Gastrocnemius medialis (tissue), 4 donors: ENCODE measurements at regions not wholly inside any gene's neighbourhood (a gene's known extent, or its start where the extent isn't known, plus 50 kb on each side); places are given as distances from the start of the nearest gene placed in this dataset.
"Not testable (repeated sequence)": the region's sequence is repeated elsewhere in the genome, so short reads cannot be mapped to it uniquely, and the experiment has no call there.

ENCODE experiments used
- ATAC-seq, 2 donors: fragments of 150-250 bp; one replicate each; pipeline ENCODE4 v1.9.1; 2016
- DNase-seq, 2 donors: peaks; one replicate each; pipeline ENCODE4 v3.0.0-alpha.2; 2019
- H3K27ac ChIP-seq, 4 donors: fragments of 200-600 bp; sonication (generic); 1 replicate in 1 of 4; 2 replicates in 3 of 4; pipeline ENCODE4 v1.5.1; 2016 to 2018; ENCODE audit warnings: mild to moderate bottlenecking in 2 of 4, moderate library complexity in 1 of 4
- H3K27me3 ChIP-seq, 3 donors: fragments of 200-600 bp; sonication (generic) in 2 of 3; 1 replicate in 1 of 3; 2 replicates in 2 of 3; pipeline versions ENCODE4 v1.5.1 to v1.6.0; 2016 to 2019; ENCODE audit warnings: mild to moderate bottlenecking in 1 of 3, moderate library complexity in 1 of 3
- H3K36me3 ChIP-seq, 2 donors: fragments of 200-600 bp; sonication (generic) in 1 of 2; one replicate each; pipeline ENCODE4 v1.5.1; 2017 to 2018
- H3K4me1 ChIP-seq, 2 donors: fragments of 200-600 bp; sonication (generic) in 1 of 2; one replicate each; pipeline ENCODE4 v1.5.1; 2016 to 2017; ENCODE audit warnings: mild to moderate bottlenecking in 2 of 2
- H3K4me3 ChIP-seq, 4 donors: fragments of 200-600 bp; sonication (generic) in 3 of 4; 1 replicate in 1 of 4; 2 replicates in 3 of 4; pipeline ENCODE4 v1.5.1; 2016 to 2019; ENCODE audit warnings: mild to moderate bottlenecking in 2 of 4
- H3K9me3 ChIP-seq, 3 donors: fragments of 200-600 bp; sonication (generic) in 2 of 3; 1 replicate in 1 of 3; 2 replicates in 2 of 3; pipeline ENCODE4 v1.5.1; 2016 to 2019
- CTCF ChIP-seq, 5 experiments: fragments of 450-650 bp in 3 of 5; fragments of 200-600 bp in 2 of 5; sonication (generic) in 2 of 5; IDR thresholded peaks in 4 of 5; conservative IDR thresholded peaks in 1 of 5; 1 replicate in 4 of 5; 2 replicates in 1 of 5; pipeline ENCODE4 v1.5.1; 2016 to 2019; ENCODE audit warnings: antibody characterized with exemption in 5 of 5, mild to moderate bottlenecking in 3 of 5, moderate library complexity in 3 of 5
- POLR2A ChIP-seq, 2 donors: fragments of 450-650 bp; IDR thresholded peaks; one replicate each; pipeline ENCODE4 v1.6.1; 2017; ENCODE audit warnings: antibody characterized with exemption in 2 of 2, mild to moderate bottlenecking in 2 of 2, moderate library complexity in 2 of 2
- in situ Hi-C, 4 donors: fragments of 200-750 bp; cut with MboI; loops; one replicate each; pipeline versions ENCODE4 v1.15.0 to v1.8.0; 2017; ENCODE audit warnings: low sequenced_read_pairs in 4 of 4
- intact Hi-C: fragments of 100-400 bp; cut with DNase I; formaldehyde crosslinking; loops from one replicate; pipeline ENCODE4 v1.15.1; 2023; ENCODE audit warnings: low total_unique reads

GRCh38 chr5:87195104-87195591 is 72.5 kb upstream of the RASA1 start:
- Histone ChIP-seq H3K36me3 (no peaks in the 10 kb centered on the region), H3K9me3 (no peaks in the 10 kb centered on the region), H3K4me3 (no peak overlapping the region), H3K4me1 (no peaks in the 10 kb centered on the region), H3K27me3 (no peaks in the 10 kb centered on the region), H3K27ac (no peak overlapping the region)
- intact Hi-C loops, result no loop called here
- DNase-seq, result no peak
- TF ChIP-seq CTCF (IDR thresholded peaks at IDR 0.05 in 4 of 5, conservative IDR thresholded peaks at IDR 0.05 in 1 of 5), result no peak
- TF ChIP-seq POLR2A (IDR thresholded peaks at IDR 0.05), result no peak
- in situ Hi-C loops, result no loop called here
- no peak for ATAC-seq

GRCh38 chr5:87195616-87196015 is 72.1 kb upstream of the RASA1 start:
- DNase-seq (no peak), ATAC-seq (no peak)
- TF ChIP-seq POLR2A (IDR thresholded peaks at IDR 0.05) (no peak), CTCF (IDR thresholded peaks at IDR 0.05 in 4 of 5, conservative IDR thresholded peaks at IDR 0.05 in 1 of 5) (no peak)
- no peaks in the 10 kb centered on the region for H3K27me3 ChIP-seq
- H3K36me3 ChIP-seq, result no peaks in the 10 kb centered on the region
- no peak overlapping the region for H3K4me3 ChIP-seq
- no peak overlapping the region for H3K27ac ChIP-seq
- no peaks in the 10 kb centered on the region for H3K9me3 ChIP-seq
- intact Hi-C loops, result no loop called here
- in situ Hi-C loops, result no loop called here
- H3K4me1 ChIP-seq, result no peaks in the 10 kb centered on the region

GRCh38 chr5:87198010-87198409 is 69.7 kb upstream of the RASA1 start:
- TF ChIP-seq CTCF (IDR thresholded peaks at IDR 0.05 in 4 of 5, conservative IDR thresholded peaks at IDR 0.05 in 1 of 5) (no peak), POLR2A (IDR thresholded peaks at IDR 0.05) (no peak)
- Histone ChIP-seq H3K27ac (no peak overlapping the region), H3K36me3 (no peaks in the 10 kb centered on the region), H3K4me3 (no peak overlapping the region), H3K9me3 (no peaks in the 10 kb centered on the region), H3K27me3 (no peaks in the 10 kb centered on the region), H3K4me1 (no peaks in the 10 kb centered on the region)
- in situ Hi-C loops, result no loop called here
- ATAC-seq, result no peak
- intact Hi-C loops, result no loop called here
- DNase-seq, result no peak

GRCh38 chr5:87199246-87199645 is 68.4 kb upstream of the RASA1 start:
- H3K4me3 ChIP-seq, in situ Hi-C loops: not testable (repeated sequence)

GRCh38 chr5:87199704-87200103 is 68.0 kb upstream of the RASA1 start:
- intact Hi-C loops, H3K4me1 ChIP-seq, H3K27me3 ChIP-seq, DNase-seq, H3K9me3 ChIP-seq, H3K4me3 ChIP-seq, H3K27ac ChIP-seq, H3K36me3 ChIP-seq, in situ Hi-C loops, ATAC-seq: not testable (repeated sequence)

More at GRCh38 chr5:87199246-87199645, 68.4 kb upstream of the RASA1 start:
- H3K27me3 ChIP-seq, ATAC-seq, H3K27ac ChIP-seq, DNase-seq, intact Hi-C loops, H3K9me3 ChIP-seq, H3K36me3 ChIP-seq, H3K4me1 ChIP-seq: not testable (repeated sequence)

GRCh38 chr5:87210076-87210475 is 57.6 kb upstream of the RASA1 start:
- ATAC-seq (no peak), DNase-seq (no peak)
- Histone ChIP-seq H3K27me3 (no peaks in the 10 kb centered on the region), H3K4me1 (no peaks in the 10 kb centered on the region), H3K4me3 (no peak overlapping the region), H3K27ac (no peak overlapping the region), H3K9me3 (no peaks in the 10 kb centered on the region), H3K36me3 (no peaks in the 10 kb centered on the region)
- intact Hi-C loops, result no loop called here
- in situ Hi-C loops, result no loop called here
- no peak for TF ChIP-seq POLR2A (IDR thresholded peaks at IDR 0.05)
- no peak for TF ChIP-seq CTCF (IDR thresholded peaks at IDR 0.05 in 4 of 5, conservative IDR thresholded peaks at IDR 0.05 in 1 of 5)
